HG02840 (cell line): ENCODE measurements at regions not wholly inside any gene's neighbourhood (a gene's known extent, or its start where the extent isn't known, plus 50 kb on each side); places are given as distances from the start of the nearest gene placed in this dataset.

Experiments used
- ATAC-seq: cut with Tn5 transposase; IDR thresholded peaks from one replicate; pipeline ENCODE4 v1.9.1; 2021; ENCODE audit warnings: mild to moderate bottlenecking, moderate library complexity, moderate number of reproducible peaks; ENCODE audit not compliant: unreplicated experiment, low FRiP score

DNA sequence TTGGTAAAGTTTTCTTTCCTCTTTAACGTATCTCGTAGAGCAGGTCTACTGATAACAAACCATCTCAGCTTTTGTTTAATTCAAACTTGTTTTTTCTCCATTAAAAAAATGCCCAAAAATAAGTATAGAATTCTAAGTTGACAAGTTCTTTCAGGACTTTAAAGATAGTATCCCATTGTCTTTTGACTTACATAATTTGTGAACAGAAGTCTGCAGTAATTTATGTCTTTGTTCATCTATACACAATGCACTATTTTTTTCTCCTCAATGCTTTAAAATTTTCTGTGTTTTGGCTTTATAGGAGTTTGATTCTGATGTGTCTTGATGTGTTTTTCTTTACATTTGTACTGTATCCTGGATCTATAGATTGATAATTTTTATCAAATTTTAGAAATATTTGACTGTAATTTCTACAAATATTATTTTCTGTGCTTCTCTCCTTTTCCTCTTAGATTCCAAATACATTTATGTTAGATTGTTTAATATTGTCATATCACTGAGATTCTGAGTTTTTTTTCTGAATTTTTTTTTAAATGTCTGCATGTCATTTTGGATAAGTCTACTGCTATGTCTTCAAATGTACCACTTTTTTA, 143.3 kb downstream of the FTCDNL1 start:
- no peak for ATAC-seq

DNA sequence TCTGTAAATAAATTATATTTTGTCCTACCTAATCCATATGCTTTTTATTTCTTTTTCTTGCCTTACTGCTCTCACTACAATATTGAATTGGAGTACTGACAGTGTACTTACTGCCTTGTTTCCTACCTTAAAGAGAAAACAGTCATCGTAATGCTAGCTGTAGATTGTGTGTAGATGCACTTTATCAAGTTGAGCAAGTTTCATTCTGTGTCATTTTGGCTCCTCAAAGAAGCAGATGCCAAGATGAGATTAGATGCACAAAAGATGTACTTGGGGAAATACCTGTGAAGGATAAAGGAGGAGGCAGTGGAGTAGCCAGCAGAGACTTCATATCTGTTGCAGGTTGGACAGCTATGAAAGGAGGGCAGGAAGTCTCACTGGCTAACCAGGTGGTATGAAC, 145.5 kb downstream of the FTCDNL1 start:
- ATAC-seq: no peak

DNA sequence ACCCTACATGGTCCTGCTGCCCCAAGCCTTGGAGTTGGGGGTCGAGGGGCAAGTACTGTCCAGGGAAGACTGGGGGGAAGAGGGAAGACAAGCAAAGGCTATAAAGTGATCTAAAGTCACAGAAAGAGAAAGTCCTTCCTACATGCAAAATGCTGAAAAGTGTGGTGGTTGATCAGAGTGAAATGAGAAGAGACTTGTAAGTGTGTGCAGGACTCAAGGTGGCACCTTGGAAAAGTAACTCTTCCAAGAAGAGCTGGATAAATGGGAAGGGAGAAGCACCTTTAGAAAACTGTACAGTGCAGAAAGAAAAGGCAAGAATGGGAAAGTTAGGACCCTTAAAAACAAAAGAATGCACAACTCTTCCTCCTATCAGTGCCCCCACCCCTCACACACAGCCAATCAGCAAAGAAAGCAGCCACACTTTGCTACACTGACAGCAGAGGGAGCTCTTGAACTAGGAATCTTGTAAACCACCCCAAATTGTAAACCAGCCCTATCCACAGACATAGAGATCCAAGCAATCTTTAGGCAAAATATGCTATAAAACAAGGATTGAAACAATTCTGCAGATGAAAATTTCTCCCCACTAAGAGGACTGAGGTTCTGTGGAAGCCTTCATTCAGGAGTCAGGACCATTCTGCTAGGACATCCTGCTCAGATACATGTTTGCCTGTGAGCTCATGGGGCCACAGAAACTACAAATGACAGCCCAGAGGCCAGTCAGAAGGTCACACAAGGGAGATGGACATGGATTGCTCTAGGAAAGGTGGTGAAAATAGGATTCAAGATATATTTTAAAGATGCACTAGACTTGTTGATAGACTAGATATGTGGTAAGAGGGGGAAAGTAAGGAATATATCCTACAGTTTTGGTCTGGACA, 146.4 kb downstream of the FTCDNL1 start:
- no peak for ATAC-seq

DNA sequence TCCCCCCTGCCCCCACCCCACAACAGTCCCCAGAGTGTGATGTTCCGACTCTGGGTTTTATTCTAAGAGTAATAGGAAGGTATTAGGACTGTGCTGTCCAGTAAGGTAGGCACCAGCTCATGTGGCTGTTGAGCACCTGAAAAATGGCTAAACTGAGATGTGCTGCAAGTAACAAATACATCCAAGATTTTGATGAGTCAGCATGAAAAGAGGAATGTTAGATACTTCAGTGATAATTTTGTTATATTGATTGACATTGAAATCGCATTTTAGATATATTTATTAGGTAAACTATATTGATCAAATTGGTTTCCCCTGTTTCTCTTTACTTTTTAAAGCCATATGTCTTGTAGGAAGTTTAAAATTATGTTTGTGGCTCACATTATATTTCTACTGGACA, 147.8 kb downstream of the FTCDNL1 start:
- ATAC-seq: no peak

DNA sequence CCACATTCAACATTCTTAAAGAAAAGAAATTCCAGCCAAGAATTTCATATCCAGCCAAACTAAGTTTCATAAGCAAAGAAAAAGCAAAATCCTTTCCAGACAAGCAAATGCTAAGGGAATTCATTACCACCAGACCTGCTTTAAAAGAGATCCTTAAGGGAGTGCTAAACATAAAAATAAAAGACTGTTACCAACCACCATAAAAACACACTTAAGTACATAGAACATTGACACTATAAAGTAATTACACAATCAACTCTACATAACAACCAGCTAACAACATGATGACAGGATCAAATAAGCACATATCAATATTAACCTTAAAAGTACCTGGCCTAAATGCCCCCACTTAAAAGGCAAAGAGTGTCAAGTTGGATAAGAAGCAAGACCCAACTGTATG, 153.5 kb downstream of the FTCDNL1 start:
- no peak for ATAC-seq

DNA sequence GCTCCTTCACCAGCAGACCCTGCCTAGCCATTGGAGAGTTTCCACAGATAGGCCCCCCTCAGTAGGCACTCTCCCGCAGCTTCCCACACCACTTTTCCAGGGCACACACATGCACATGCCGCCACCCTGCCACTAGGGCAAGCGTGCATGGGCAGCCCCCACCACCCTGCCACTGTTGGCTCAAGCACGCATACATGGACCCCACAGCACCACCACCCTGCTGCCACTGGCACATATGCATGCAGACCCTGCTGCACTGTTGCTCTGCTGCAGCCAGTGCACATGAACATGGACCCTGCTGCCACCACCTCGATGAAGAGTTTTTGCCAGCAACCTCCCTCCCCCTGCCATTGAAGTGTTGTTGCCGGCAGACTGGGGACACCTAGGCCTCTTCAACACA, 154.9 kb downstream of the FTCDNL1 start:
- ATAC-seq: no peak

DNA sequence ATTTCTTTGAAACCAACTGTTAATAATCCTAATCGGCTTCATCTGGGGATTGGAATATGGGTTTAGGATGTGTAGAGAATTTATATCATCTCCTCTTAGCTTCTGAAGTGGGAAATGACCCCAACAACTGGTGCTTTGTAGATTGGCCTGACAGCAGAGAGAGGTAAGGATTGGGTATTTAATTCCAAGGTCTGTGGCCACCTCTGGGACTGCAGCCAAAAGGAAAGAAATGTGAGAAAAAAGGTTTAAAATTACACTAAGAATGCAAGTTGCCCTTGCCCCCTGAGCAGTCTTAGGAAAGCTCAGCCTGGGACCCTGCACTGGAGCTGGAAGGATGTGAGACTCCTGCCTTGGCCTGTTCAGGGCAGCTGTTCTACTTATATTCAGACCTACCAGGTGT, 157.1 kb downstream of the FTCDNL1 start:
- ATAC-seq: no peak

DNA sequence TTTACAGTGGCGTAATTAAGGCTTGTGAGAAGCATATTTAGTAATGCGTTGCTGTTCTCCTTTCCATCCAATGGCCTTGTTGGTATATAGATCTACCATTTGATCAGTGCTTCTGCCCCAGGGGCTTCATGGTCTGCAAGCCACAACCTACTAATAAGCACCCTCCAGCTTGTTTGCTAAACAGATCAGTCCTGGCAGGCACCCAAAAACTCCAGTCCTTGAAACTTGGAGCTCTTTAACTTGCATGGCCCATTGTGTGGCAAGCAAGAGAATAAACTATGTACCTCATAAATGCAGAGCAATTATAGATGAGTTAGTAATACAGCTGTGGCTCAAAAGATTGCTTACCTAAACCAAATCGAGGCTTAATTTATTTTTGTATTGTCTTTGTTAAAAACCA, 158.5 kb downstream of the FTCDNL1 start:
- ATAC-seq: no peak

DNA sequence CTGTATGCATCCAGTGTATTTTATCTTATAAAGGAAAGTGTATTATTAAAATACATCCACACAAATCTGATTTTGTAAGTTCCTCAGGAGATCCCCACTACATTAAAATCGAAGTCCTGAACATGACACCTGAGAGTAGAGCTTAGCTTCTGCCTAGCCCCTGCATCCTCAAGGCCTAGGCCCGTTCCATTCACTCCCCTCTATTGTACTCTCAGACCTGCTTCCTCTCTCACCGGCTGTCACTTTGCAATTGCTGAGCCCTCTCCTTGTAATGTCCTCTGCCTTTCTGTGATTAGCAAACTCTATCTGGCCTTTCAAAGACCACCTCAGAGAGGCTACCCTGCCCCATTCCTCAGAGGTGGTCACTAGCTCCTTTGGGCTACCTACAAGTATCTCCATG, 160.8 kb downstream of the FTCDNL1 start:
- ATAC-seq: no peak

DNA sequence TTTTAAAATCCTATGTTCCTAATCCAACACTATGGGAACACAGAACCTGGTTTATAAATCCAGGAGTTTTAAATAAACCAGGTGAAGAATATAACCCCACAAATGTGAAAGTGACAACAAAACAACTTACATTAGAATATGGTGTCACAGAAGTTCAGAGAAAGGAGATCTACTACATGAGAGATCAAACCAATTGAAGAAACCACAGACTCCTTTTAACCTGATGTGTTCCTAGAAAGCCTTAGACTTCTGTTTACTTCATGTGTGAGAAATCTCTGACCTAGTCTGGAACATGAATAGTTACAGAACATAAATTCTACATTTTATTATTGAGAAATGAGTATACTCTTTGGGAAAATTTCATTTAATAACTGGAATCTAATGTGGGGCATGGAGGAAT, 165.3 kb downstream of the FTCDNL1 start:
- no peak for ATAC-seq

DNA sequence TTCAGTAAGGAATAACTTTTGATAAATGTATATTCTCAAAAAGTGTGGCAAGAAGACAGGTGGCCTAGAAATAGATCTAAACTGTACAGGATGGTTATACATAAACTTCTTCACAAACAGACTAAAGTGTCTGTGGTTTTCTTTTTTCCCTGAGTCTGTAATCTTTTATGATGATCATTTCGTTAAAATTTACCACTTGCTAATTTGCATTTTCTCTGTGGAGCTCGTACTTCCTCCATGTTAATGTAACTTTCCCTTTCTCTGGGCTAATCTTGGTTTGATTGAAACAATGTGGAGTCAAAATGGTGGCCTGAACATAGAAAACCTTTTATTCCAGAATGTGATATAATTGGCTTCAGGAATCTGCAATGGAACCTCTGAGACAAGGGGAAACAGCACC, 166.2 kb downstream of the FTCDNL1 start:
- ATAC-seq: no peak

DNA sequence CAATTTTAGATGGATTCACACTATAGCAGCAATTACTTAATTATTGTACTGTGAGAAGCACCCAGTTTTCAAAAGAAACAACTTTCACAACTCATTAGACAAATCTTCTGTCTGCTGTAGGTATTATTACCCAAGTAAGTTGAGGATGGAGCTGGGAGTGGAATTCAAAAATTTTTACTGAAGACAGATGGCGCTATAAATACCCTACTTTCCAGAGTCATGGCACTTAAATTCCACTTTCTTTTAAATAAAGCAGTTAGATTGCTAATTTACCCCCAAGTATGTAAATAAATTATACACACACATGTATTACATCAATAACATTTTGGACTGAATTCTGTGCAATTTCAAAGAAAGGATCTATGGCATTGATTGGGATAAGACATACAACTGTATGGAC, 166.8 kb downstream of the FTCDNL1 start:
- ATAC-seq: no peak

DNA sequence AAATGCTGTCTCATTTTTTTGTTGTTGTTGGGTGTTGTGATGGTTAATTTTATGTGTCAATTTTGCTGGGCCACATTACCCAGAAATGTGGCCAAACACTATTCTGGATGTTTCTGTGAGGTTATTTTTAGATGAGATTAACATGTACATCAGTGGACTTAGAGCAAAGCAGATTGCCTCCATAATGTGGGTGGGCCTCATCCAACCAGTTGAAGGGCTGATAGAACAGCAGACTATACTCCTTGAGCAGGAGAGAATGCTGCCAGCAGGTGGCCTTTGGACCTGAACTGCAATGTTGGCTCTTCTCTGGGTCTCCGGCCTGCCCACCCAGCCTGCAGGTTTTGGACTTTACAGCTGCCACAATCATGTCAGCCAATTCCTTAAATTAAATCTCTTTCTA, 169.0 kb downstream of the FTCDNL1 start:
- ATAC-seq: no peak

DNA sequence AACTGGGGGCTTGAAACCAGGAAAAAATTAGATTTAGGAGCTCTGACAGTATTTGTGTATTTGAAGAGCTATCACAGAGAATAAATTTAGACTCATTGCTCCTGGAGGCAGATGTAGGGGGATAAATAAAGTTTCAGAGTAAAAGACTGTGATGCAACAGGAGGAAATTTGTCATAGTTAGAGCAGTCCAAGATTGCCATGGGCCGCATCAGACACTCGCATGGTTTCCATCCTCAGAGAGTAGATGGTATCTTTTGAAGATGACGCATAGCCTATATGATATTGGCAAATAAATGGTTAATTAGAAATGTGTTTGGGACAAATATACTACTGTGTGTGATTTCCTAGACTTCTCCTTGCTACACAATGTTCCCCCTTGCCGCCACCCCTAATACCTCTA, 170.5 kb downstream of the FTCDNL1 start:
- no peak for ATAC-seq

DNA sequence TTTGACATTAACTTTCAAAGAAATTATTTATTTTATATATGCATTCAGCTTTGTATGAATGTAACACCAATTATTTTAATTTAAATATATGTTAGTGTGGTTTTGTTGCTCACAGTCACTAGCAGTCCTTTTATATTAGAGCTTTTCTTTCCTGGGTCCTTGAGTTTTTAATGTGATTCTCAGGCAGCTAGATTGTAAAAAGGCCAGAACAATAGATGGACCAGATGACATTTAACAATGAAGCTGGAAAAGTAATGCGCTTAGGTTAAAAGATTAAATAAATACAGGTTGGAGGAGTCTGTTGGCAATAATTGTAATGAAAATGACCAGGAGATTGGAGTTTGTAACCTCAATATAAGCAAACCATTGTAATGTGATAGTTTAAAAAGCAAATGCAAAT, 171.1 kb downstream of the FTCDNL1 start:
- no peak for ATAC-seq

DNA sequence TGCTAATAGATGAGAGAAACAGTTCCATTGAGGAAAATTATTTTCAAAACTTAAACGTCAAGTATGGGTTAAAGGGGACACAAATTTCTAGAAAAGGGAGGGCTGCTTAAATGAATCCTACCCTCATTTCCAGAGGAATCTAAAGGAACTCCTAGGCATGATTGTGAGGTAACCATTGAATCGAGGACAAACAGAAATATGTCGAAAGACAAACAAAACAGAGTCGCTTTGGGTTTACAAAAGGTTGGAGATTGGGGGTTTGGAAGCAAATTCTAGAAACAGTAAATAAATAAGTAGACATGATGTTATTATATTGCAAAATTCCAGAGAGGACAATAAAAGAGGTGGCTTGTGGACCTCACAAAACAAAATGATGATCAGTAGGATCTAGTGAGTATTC, 173.1 kb downstream of the FTCDNL1 start:
- ATAC-seq: no peak

DNA sequence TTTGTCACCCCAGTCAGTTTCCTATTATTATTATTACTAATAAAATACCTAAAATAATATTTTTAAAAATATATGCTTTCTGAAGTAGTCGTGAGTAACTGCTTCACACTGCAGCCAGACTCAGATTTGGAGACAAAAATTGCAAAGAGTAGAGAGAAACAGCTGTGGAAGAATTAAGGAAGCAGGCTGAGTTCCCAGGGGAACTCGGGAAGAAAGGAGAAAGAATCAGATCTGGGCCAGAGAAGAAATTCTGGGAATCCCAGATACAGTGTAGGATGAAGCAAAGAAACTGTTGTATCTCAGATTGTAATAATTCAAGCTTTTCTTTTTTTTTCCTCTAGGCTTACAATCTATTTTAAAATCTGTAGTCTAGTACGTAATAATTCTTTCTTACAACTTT, 182.3 kb downstream of the FTCDNL1 start:
- no peak for ATAC-seq

DNA sequence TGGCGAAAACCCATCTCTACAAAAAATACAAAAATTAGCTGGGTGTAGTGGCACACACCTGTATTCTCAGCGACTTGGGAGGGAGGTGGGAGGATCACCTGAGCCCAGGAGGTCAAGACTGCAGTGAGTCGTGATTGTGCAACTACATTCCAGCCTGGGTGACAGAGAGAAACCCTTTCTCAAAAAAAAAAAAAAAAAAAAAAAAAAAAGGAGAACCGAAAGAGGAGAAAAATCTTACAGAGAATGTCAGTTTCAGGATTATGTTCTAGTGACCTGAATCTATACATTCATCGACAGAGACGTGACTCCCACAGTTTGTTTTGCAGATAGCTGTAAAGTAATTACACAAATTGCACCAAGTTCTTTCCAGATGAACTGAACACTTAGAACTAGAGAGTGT, 187.8 kb downstream of the FTCDNL1 start:
- ATAC-seq: no peak

DNA sequence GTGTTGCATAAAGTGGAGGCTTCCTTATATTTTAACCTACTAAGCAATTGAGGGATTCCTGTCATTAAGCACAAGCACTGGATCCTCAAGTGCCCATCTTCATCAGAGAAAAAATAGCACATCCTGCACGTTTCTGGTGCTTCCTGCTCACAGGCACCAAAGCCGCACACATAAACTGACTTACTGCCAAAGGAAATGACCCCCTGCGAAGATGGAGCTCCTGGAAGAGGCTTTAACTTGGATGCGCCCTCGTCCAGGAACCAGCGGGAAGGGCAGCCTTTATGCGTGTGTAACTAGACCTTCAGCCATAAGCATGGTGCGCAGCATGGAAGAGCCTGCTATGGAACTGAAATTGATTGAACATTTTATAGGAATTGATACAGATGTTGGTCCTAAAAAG, 188.7 kb downstream of the FTCDNL1 start:
- ATAC-seq: no peak

DNA sequence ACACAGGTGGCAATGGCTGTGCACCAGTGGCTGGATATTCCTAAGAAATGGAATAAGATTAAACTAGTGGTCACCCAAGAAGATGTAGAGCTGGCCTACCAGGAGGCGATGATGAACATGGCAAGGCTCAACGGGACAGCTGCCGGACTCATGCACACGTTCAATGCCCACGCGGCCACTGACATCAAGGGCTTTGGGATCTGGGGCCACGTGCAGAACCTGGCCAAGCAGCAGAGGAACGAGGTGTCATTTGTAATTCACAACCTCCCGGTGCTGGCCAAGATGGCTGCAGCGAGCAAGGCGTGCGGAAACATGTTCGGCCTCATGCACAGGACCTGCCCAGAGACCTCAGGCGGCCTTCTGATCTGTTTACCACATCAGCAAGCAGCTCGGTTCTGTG, 190.8 kb downstream of the FTCDNL1 start:
- no peak for ATAC-seq

DNA sequence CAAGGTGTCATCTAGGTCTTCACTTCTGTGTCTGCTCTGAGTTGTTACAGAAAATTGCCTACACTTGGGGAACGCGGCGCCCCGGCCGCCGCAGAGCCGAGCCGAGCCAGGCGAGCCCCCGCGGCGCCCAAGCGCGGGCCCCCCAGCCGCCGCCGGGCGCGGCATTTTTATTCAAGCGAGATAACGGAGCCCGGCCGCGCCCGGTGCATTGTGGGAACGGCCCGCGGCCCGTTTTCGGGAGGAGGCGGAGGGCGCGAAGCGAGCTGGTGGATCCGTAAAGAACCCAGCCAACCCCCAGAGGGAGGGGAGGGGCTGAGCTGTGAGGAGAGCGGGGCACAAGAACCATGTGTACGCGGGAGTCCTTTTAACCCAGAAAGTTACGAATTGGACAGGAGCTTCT, 191.8 kb downstream of the FTCDNL1 start:
- ATAC-seq: no peak

DNA sequence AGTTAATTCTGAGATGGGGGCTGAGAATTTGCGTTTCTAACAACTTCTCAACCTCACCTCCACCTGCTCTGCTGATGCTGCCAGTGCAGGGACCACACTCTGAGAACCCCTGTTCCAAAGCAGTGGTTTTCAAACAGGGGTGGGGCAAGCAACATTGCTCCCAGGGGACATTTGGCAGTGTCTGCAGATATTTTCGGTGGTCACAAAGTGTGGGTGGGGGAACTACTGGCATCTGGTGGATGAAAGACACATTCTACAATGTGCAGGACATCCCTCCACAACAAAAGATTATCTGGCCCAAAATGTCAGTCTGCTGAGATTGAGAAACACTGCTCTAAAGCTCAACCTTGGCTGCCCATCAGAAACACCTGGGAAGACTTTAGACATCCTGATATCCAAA, 188.7 kb upstream of the SATB2 start:
- ATAC-seq: peak; percentile 84
